HTR-8/SVneo (cell line): ENCODE measurements at regions not wholly inside any gene's neighbourhood (a gene's known extent, or its start where the extent isn't known, plus 50 kb on each side); places are given as distances from the start of the nearest gene placed in this dataset.

Experiments used
- DNase-seq: peaks from one replicate; pipeline ENCODE4 v3.0.0; 2011; ENCODE audit warnings: low spot score, mixed read lengths; ENCODE audit not compliant: insufficient read length
- FAIRE-seq: peaks from 2 replicates; lab custom pipeline; 2011; peaks lifted over from hg19 to GRCh38; lab: Jason Lieb, UNC

DNA sequence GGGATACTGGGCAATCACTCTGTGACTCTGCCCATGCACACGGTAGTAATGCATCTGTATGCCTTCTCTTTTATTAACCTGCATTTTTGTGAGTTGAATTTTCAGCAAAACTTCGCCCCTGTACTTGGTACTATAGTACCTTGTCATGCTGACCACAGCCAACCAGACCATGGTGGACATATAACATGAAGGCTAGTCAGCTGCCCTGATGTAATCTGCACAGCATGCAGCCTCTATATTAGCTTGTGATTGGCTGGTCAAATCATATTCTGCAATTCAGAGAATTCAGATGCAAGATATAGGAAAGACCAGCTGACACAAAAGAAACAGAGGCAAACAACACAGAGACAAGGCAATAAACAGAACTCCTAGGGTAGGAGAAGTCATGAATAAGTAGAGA lies 200.9 kb upstream of the JARID2 start:
- FAIRE-seq, result peak; percentile 38
- no peak for DNase-seq

DNA sequence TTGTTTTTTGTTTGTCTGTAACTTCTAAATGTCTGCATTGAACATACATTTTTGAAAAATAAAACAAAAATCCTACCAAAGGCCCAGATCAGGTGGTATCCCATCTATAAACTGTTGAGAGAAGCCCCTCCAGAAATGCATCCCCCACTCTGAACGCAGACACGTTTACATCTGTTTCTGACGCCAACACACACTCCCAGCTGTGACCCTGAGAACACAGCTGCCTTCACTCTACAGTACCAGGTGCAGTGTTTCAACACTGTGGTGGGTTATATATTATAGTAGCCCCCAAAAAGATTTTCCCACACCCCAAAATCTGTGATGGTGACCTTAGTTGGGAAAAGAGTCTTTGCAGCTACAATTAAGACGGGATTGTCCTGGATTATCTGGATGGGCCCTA lies 199.1 kb upstream of the JARID2 start:
- DNase-seq (no peak), FAIRE-seq (no peak)

DNA sequence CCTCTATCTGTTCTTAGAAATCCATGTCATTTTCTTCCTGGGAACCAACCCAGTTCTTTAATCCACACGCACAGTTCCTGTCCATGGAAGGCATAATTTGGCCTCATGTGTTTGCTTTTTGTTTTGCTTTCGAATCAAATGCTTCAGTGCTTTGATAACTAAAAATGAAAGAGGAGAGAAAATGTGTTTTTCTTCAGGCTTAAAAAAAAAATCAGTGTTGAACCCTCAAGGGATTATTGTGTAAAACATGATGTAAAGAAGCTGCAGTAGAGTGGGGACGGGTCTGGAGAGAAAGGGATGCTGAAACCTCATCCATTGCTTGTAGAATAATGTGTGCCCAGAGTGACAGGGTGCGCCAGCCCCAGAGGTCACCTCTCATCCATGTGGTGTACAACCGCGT lies 197.5 kb upstream of the JARID2 start:
- FAIRE-seq (no peak), DNase-seq (no peak)

DNA sequence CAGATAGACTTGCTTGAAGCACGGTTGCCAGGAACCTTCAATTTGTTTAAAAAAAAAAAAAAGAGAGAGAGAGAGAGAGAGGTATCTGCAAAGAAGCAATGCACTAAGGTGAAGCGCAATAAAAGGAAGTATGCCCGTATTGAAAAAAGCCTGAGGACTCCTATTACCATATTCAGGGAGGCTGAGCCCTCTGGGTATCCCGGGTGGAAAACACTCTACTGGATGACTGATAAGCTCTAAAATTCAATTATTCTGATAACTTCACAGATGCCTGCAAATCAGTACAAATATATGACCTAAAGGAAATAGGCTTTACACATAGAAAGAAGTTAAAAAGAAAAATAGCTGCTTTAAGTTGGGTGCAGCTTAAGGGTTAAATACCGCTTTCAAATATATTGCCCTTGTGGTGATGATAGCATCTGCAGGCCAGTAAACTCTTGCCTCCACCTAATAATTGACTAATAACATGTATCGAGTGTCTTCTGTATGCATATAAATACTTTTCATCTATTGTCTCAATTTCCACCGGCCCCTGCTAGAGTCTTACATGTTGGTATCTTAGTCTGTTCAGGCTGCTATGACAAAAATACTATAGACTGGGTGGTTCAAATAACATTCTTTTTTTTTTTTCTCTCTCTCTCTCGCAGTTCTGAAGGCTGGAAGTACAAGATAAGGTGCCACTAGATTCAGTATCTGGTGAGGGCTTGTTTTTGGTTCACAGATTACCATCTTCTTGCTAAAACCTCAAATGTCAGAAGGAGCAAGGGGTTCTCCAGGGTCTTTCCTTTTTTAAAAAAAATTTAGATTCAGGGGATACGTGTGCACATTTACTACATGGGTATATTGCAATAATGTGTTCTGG lies 187.4 kb upstream of the JARID2 start:
- FAIRE-seq, result no peak
- DNase-seq, result no peak

DNA sequence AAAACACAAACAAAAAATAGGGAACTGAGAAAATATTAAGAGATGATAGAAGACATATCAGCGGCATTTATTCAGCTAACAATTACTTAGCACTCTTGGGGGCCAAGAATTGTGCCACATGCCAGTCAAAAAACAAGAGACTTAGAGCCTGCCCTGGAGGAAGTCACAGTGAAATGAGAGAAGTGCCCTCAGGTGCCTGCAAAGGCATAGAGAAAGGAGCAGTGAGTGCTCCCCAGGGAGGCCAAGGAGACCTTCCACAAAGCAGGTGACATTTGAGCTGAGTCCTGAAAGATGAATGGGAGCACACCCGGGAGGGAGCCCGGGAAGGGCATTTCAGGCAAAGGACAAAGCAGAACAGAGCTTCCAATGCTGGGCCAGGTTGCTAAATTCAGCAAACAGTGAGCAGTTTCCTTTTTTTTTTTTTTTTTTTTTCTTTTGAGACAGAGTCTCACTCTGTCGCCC lies 184.7 kb upstream of the JARID2 start:
- DNase-seq (no peak), FAIRE-seq (no peak)

DNA sequence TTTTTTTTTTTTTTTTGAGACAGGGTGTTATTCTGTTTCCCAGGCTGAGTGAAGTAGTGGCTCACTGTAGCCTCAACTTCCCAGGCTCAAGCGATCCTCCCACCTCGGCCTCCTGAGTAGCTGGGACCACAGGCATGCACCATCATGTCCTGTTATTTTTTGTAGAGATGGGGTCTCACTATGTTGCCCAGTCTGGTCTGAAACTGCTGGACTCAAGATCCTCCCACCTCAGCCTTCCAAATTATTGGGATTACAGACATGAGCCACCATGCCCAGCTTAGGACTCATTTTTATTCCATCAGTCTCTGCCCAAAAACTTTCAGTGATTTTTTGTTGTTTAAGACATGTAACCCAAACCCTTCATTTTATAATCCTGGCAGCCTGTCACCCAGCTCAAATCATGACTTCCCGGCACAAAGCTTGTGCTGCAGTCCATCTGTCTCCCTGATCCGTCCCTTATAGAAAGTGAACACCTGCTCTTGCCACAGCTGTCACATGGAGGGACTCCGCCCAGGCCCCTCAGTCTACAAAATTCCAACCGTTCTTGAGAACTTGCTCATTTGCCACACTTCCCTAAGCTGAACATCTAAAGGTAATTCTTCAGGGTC lies 183.9 kb upstream of the JARID2 start:
- DNase-seq (no peak), FAIRE-seq (no peak)

DNA sequence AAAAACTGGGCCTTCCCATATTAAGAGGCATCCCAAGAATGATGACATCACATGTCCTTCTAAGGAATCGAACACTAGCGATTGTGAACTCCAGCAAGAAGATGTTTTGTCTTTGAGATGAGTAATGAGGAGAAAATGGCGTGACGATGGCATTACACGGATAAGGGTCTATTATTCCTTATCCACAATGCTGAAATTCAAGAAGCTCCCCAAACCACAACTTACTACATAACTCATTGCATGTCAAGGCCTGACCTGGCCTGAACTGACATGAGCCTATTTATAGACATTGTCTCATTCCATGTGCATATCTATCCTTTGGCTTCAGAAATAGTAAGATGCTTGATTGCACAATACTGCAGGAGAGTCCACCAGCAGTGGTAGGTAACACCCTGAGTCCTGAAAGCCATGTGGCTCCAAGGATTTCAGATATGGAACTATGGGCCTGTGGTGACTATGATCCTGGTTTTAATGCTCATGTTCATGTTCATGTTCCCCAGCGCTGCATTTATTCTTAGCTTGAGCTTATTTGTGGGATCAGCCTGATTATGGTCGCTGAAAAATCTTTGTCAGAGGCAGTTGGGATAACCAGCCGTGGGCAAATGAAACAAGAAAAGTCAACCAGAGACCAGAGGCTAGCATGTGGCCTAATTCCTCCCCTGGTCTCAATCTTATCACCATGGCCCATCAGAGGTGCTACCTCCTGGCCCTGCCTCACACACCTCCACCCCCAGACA lies 183.2 kb upstream of the JARID2 start:
- FAIRE-seq (peak; percentile 89), DNase-seq (peak; percentile 88)

DNA sequence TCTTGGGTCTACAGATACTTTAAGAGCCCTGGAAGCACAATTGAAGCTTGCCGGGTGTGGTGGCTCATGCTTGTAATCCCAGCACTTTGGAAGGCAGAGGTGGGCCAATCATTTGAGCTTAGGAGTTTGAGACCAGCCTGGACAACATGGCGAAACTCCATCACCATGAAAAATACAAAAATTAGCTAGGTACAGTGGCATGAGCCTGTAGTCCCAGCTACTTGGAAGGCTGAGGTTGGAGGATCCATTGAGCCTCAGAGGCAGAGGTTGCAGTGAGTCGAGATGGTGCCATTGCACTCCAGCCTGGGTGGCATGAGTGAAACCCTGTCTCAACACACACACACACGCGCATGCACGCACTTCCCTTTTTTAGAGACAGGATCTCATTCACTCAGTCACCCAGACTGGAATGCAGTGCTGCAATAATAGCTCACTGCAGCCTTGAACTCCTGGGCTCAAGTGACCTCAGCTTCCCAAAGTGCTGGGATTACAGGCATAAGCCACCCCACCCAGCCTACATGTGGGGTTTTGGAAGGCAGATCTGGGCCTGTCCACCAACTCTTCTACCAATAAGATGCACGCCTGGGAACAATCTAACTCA lies 182.5 kb upstream of the JARID2 start:
- FAIRE-seq (no peak), DNase-seq (no peak)

DNA sequence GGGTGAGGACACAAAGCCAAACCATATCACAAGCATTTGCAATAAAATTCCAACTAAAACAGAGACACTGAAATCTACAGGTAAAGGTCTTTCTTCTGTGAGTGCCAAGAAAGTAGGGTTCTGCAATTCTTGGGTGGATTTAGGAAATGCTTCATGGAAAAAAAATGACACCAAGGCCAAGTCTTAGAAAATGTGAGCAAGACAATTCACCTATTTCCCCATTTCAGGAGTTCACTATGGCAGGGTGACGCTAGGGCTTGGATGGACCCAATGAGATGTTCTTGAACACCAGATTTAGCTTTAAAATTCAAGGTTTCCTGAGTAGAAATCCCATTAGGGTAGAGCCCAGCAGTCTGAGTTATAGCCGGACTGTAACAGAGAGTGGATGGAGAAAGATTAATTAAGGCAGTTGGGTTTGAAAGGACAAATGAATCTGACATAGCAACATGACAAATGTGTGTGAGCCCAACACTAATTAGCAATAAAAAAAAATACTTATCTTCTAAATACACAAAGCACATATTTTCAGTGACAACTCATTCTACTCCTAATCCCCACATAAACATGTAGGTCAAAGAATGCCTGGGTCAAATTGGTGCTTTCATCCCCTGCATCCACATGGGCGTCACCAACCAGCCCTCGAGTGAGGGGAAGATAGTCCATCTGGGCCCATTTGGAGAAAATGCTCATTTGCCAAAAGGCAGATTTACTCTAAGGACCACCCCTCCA lies 180.4 kb upstream of the JARID2 start:
- FAIRE-seq (no peak), DNase-seq (peak; percentile 58)

DNA sequence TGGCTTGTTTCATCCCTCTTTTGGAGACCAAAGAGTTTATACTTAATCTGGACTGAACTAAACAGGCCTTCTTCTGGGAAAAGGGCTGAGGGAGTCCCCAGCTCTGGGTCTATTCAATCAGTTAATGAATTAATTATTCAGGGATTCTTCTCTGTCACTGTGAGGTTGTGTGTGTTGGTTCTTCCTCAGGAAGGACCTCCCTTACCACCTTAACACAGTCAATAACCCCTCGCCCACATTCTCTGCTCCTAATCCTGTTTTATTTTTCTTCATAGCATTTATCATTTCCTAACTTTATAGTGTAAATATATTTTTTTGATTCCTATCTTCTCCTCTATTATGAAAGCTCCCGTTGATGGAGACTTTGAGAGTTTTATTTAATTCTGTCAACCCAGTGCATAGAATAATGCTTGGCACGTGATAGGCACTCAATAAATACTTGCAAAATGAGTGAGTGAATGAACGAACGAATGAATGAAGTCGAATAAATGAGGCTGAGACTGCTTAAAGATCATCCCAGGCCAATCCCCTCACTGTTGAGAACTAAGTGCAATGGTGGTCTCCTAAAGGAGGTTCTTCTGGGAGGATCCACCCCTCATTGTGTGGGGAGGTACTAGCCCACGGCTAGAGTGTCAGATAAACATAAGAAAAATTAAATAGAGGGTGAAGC lies 179.6 kb upstream of the JARID2 start:
- DNase-seq (no peak), FAIRE-seq (no peak)

DNA sequence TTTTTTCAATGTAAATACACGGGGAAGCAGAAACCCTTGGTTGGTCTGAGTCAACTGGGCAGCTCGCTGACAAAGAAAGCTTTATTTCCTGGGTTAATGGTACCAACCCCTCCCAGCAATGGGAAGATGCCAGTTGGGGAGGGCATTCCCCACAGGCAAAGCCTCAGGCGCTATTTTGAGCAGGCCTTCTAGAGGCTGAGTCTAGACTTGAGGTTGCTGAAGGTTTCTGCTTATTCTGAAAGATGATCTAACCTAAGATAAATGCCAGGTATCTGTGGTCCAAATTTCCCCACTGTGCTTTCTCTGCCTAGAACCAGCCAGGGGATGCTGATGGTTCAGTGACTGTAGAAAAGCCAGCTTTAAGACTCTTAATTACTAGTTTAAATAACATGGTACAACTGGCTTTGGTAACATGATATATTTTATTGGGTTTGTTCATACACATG lies 172.5 kb upstream of the JARID2 start:
- DNase-seq (no peak), FAIRE-seq (no peak)

DNA sequence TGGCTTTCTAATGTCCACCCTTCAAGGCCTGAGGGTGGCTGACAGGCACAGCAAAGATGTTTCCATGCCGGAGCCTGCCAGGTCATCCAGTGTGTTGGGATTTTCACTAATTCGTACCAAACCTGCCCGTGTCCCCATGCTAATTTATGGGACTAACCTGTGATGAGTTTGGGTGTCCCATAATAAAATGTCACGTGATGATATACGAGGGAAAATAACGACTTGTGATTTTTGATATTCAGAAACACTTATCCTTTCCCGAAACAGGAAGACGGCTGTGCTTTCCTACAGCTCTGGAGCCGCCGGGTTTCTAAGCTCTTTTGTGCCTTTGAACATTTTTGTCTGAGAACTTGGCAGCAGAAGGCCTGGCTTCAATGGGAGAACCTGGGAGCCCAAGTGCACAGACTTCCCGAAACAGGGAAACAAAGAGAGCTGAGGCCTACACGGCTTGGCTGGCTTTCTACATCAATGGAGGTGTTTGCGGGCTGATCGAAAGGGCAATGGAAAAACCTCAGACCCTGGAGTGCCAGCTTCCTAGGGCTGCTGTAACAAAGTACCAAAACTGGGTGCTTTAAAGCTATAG lies 171.9 kb upstream of the JARID2 start:
- FAIRE-seq, result no peak
- no peak for DNase-seq

DNA sequence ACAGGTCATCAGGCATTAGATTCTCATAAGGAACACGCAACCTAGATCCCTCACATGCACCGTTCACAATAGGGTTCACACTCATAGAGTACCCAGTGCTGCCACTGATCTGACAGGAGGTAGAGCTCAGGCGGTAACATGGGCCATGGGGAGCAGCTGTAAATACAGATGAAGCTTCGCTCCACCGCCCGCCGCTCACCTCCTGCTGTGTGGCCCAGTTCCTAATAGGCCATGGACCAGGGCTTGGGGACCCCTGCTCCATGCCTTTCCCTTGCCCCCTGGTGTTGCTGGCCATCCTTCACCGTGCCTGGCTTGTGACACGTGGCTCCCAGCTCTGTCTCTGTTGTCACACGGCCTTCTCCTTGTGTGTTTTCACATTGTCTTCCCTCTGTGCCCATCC lies 171.1 kb upstream of the JARID2 start:
- FAIRE-seq, result no peak
- no peak for DNase-seq

DNA sequence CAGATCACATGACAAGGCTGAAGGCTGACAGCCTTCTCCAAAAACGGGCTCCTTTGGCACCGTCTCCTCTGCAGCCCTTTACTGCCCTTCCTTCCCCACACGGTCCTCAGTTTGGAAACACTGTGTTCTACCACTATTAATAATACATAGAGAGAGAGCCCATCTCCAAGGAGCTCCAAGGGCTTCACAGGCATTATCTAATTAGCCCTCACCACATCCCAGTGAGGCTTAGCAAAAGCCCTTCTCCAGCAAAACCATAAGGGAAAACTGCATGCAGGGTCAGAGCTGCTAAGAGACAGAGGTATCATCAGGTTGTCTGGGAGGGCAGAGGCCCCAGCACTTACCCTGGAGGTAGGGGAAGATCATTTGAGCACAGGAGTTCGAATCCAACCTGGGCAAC lies 169.3 kb upstream of the JARID2 start:
- FAIRE-seq, result no peak
- DNase-seq, result no peak

DNA sequence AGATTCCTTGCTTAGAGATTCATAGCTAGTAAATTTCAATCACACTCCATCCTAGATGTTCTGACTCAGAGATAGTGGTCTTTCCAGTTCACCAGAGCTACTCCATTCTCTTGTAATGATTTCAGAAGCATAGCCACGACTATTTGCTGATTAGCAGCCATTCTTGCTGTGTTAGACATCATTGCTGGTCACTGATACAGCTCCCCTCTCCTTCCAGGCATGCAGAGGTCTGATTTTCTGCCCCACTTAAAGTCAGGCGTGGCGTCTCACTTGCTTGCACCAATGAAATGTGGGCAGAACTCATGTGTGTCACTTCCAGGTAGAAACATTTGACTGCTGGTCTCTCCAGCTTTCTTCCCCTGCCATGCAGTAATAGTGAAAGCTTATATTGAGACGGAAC lies 168.9 kb upstream of the JARID2 start:
- FAIRE-seq (no peak), DNase-seq (no peak)

DNA sequence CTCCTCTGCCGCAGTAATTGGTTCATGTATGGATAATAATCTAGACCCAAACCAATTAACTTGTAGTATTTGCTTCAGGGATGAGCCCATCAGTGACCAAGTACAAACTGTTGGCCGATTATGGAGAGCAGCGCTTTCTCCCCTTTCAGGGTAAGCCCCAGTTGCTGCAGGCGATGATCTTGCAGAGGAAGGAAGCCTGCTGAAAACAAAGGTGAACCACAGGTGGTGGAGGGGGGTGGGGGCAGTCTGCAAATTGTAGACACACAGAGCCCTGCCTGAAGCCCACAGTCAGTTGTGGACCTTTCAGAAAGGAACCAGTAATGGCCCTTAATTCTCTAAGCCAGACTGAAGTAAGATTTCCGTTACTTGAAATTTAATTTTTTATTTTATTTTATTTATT lies 167.9 kb upstream of the JARID2 start:
- FAIRE-seq (no peak), DNase-seq (no peak)

DNA sequence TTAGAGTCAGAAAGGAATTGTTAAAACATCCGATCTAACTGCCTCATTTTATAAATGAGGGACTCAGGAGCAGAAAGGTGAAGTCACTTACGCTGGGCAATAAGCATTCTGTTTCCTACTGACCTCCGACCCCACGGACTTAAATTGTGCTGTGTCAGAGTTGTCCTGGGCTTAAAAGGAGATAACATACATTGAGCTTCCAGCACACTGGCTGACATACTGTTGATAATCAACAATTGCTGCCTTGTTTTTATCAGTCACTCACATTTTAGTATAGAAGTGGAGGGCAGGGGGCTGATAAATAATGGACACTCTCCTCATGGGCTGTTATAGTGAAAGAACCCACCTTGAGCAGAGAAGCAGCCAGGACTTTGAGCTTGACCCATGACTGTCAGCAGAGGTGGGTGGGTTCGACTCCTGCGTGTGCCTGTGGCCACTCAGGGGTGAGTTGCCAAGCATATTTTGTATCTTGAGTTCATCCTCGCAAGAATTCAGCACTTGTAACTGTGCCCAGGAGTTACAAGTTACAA lies 166.5 kb upstream of the JARID2 start:
- FAIRE-seq (no peak), DNase-seq (no peak)

DNA sequence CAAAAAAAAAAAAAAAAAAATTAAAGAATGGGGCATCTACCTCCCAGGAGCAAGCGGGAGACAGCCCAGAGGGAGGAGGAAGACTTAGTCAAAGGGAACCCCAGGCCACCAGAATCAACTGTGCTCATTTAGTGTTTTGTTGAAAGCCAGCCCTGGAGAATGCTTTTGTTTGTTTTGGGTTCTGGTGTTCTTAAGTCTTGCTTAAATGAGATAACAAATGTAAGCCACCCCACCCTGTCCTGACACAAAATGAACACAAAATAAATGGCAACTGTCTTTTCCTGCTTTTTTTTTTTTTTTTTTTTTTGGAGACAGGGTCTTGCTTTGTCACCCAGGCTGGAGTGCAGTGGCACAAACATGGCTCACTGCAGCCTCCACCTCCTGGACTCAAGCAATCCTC lies 165.0 kb upstream of the JARID2 start:
- DNase-seq (no peak), FAIRE-seq (no peak)

DNA sequence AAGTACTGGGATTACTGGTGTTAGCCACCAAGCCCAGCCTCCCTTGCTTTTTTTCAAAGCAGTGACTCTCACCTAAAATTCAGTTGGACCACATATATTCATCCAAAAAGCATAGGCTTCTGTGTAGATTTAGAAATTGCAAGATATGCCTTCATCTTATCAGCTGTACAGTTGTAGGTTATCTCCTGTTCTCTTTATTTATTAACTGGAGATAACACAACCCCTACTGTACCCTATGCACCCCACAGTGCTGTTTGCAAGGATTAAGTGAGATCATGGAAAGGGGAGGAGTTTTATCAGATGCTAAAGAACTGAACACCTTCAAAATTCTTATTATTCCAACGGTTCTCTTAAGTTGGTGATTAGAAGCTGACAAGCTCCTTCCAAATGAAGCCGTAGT lies 164.4 kb upstream of the JARID2 start:
- no peak for FAIRE-seq
- no peak for DNase-seq
